ENCODE measurements at regions not wholly inside any gene's neighbourhood (a gene's known extent, or its start where the extent isn't known, plus 50 kb on each side); places are given as distances from the start of the nearest gene placed in this dataset.

- TF ChIP-seq, protein P1, sequence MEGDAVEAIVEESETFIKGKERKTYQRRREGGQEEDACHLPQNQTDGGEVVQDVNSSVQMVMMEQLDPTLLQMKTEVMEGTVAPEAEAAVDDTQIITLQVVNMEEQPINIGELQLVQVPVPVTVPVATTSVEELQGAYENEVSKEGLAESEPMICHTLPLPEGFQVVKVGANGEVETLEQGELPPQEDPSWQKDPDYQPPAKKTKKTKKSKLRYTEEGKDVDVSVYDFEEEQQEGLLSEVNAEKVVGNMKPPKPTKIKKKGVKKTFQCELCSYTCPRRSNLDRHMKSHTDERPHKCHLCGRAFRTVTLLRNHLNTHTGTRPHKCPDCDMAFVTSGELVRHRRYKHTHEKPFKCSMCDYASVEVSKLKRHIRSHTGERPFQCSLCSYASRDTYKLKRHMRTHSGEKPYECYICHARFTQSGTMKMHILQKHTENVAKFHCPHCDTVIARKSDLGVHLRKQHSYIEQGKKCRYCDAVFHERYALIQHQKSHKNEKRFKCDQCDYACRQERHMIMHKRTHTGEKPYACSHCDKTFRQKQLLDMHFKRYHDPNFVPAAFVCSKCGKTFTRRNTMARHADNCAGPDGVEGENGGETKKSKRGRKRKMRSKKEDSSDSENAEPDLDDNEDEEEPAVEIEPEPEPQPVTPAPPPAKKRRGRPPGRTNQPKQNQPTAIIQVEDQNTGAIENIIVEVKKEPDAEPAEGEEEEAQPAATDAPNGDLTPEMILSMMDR (IDR thresholded peaks at IDR 0.05; ENCODE audit: insufficient read depth, low read depth, low read length): no peak
- no peak for TF ChIP-seq EZH2 (IDR thresholded peaks at IDR 0.05; ENCODE audit: insufficient read depth, low read length)
Measured at GRCh38 chr16:65774350-65774749, 592.1 kb upstream of the CDH5 start.
